ENCODE measurements at regions not wholly inside any gene's neighbourhood (a gene's known extent, or its start where the extent isn't known, plus 50 kb on each side); places are given as distances from the start of the nearest gene placed in this dataset.

DNA sequence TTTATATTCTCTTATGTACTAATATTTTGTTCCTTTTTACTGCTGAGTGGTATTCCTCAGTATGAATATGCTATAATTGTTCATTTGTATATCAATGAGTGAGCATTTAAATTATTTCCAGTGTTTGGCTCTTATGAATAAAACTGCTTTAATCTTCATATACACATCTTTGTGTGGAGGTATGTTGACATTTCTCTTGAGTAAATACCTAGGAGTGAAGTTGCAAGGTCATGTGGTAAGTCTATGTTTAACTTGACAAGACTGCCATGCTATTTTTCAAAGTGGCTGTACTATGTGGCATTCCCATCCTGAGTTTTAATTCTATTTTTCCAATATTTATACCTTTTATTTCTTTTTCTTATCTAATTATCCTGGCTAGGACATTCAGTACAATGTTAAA is 124.2 kb downstream of the ADSS2 start:
- H3K27ac ChIP-seq (ENCODE audit: extremely low read depth, low read depth, low read length): no peak overlapping the region
- H3K4me3 ChIP-seq (ENCODE audit: low read depth, low read length): no peak overlapping the region
- H3K4me1 ChIP-seq (ENCODE audit: control insufficient read depth, insufficient read depth, low read length): no peaks in the 10 kb centered on the region; the same call in 1 of the 2 replicates
- no peak for TF ChIP-seq FEZF1 (tag by site-specific recombination; IDR thresholded peaks at IDR 0.05)
- no peak for TF ChIP-seq ZNF133 (tag by site-specific recombination; IDR thresholded peaks at IDR 0.05)
- no peak for TF ChIP-seq ZNF621 (tag by site-specific recombination; IDR thresholded peaks at IDR 0.05)
- no peak for TF ChIP-seq SP2 (tag by site-specific recombination; IDR thresholded peaks at IDR 0.05)
- TF ChIP-seq ZNF560 (tag by site-specific recombination; IDR thresholded peaks at IDR 0.05; ENCODE audit: borderline replicate concordance): no peak
- TF ChIP-seq, protein P1, sequence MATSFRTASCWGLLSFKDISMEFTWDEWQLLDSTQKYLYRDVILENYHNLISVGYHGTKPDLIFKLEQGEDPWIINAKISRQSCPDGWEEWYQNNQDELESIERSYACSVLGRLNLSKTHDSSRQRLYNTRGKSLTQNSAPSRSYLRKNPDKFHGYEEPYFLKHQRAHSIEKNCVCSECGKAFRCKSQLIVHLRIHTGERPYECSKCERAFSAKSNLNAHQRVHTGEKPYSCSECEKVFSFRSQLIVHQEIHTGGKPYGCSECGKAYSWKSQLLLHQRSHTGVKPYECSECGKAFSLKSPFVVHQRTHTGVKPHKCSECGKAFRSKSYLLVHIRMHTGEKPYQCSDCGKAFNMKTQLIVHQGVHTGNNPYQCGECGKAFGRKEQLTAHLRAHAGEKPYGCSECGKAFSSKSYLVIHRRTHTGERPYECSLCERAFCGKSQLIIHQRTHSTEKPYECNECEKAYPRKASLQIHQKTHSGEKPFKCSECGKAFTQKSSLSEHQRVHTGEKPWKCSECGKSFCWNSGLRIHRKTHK (tag by site-specific recombination; IDR thresholded peaks at IDR 0.05): no peak
- no peak for TF ChIP-seq ZNF140 (tag by site-specific recombination; IDR thresholded peaks at IDR 0.05)
- TF ChIP-seq ZNF596 (tag by site-specific recombination; IDR thresholded peaks at IDR 0.05): no peak
- TF ChIP-seq, protein P2, sequence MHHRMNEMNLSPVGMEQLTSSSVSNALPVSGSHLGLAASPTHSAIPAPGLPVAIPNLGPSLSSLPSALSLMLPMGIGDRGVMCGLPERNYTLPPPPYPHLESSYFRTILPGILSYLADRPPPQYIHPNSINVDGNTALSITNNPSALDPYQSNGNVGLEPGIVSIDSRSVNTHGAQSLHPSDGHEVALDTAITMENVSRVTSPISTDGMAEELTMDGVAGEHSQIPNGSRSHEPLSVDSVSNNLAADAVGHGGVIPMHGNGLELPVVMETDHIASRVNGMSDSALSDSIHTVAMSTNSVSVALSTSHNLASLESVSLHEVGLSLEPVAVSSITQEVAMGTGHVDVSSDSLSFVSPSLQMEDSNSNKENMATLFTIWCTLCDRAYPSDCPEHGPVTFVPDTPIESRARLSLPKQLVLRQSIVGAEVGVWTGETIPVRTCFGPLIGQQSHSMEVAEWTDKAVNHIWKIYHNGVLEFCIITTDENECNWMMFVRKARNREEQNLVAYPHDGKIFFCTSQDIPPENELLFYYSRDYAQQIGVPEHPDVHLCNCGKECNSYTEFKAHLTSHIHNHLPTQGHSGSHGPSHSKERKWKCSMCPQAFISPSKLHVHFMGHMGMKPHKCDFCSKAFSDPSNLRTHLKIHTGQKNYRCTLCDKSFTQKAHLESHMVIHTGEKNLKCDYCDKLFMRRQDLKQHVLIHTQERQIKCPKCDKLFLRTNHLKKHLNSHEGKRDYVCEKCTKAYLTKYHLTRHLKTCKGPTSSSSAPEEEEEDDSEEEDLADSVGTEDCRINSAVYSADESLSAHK (tag by site-specific recombination; IDR thresholded peaks at IDR 0.05): no peak
- TF ChIP-seq SCRT2 (tag by site-specific recombination; IDR thresholded peaks at IDR 0.05): no peak
- TF ChIP-seq, protein P3, sequence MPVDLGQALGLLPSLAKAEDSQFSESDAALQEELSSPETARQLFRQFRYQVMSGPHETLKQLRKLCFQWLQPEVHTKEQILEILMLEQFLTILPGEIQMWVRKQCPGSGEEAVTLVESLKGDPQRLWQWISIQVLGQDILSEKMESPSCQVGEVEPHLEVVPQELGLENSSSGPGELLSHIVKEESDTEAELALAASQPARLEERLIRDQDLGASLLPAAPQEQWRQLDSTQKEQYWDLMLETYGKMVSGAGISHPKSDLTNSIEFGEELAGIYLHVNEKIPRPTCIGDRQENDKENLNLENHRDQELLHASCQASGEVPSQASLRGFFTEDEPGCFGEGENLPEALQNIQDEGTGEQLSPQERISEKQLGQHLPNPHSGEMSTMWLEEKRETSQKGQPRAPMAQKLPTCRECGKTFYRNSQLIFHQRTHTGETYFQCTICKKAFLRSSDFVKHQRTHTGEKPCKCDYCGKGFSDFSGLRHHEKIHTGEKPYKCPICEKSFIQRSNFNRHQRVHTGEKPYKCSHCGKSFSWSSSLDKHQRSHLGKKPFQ (tag by site-specific recombination; IDR thresholded peaks at IDR 0.05): no peak
- no peak for TF ChIP-seq ZNF341 (tag by site-specific recombination; IDR thresholded peaks at IDR 0.05; ENCODE audit: low read depth)
- TF ChIP-seq ZNF48 (tag by site-specific recombination; IDR thresholded peaks at IDR 0.05): no peak
- TF ChIP-seq WT1 (tag by site-specific recombination; IDR thresholded peaks at IDR 0.05): no peak
- no peak for TF ChIP-seq BCL11A (tag by site-specific recombination; IDR thresholded peaks at IDR 0.05; ENCODE audit: low read depth)
- TF ChIP-seq, protein P4, sequence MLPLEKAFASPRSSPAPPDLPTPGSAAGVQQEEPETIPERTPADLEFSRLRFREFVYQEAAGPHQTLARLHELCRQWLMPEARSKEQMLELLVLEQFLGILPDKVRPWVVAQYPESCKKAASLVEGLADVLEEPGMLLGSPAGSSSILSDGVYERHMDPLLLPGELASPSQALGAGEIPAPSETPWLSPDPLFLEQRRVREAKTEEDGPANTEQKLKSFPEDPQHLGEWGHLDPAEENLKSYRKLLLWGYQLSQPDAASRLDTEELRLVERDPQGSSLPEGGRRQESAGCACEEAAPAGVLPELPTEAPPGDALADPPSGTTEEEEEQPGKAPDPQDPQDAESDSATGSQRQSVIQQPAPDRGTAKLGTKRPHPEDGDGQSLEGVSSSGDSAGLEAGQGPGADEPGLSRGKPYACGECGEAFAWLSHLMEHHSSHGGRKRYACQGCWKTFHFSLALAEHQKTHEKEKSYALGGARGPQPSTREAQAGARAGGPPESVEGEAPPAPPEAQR (tag by site-specific recombination; IDR thresholded peaks at IDR 0.05): no peak
- TF ChIP-seq PRDM1 (tag by site-specific recombination; IDR thresholded peaks at IDR 0.05): no peak
- CTCF ChIA-PET: no interaction called here
- POLR2A ChIA-PET: no interaction called here
- no peaks in the 10 kb centered on the region; the same call in 1 of the 2 replicates for H3K9me3 ChIP-seq (ENCODE audit: control insufficient read depth, insufficient read depth, low read depth, low read length)
- H3K36me3 ChIP-seq (ENCODE audit: control insufficient read depth in 2 of 2, insufficient read depth in 1 of 2, low read length in 2 of 2): no peaks in the 10 kb centered on the region

DNA sequence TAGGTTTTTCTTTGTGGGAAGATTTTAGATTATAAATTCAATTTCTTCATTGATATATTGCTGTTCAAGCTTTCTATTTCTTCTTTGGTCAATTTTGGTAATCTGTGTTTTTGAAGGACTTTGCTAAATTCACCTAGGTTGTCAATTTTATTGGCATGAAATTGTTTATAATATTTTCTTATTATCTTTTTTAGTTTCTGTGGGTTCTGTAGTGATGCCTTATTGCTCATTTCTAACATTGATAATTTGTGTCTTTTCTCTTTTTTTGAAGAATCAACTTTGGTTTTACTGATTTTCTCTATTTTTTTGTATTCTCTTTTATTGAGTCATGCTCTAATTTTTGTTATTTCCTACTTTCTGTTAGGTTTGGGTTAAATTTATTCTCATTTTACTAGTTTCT is 123.2 kb downstream of the ADSS2 start:
- Histone ChIP-seq H3K27ac (ENCODE audit: extremely low read depth, low read depth, low read length) (no peak overlapping the region), H3K36me3 (ENCODE audit: control insufficient read depth in 2 of 2, insufficient read depth in 1 of 2, low read length in 2 of 2) (no peaks in the 10 kb centered on the region), H3K4me3 (ENCODE audit: low read depth, low read length) (no peak overlapping the region), H3K4me1 (ENCODE audit: control insufficient read depth, insufficient read depth, low read length) (no peaks in the 10 kb centered on the region), H3K9me3 (ENCODE audit: control insufficient read depth, insufficient read depth, low read depth, low read length) (no peaks in the 10 kb centered on the region; the same call in 1 of the 2 replicates)
- no peak for TF ChIP-seq ZNF707 (tag by site-specific recombination; IDR thresholded peaks at IDR 0.05)
- TF ChIP-seq SETDB1 (IDR thresholded peaks at IDR 0.05; ENCODE audit: insufficient read length, low read length): peak; percentile 79
- peak; percentile 16; the same call in 1 of the 2 replicates for TF ChIP-seq ZXDB (tag by site-specific recombination; IDR thresholded peaks at IDR 0.05)
- TF ChIP-seq ZNF10 (tag by site-specific recombination; IDR thresholded peaks at IDR 0.05): no peak
- POLR2A ChIA-PET: no interaction called here
- CTCF ChIA-PET: no interaction called here
